ENCODE measurements at regions not wholly inside any gene's neighbourhood (a gene's known extent, or its start where the extent isn't known, plus 50 kb on each side); places are given as distances from the start of the nearest gene placed in this dataset.

- TF ChIP-seq GATA2 (IDR thresholded peaks at IDR 0.05; ENCODE audit: low read depth, low read length), result peak; percentile 36; the same call in 1 of the 2 replicates
- peak; percentile 28; the same call in 1 of the 2 replicates for TF ChIP-seq GATA3 (IDR thresholded peaks at IDR 0.05; ENCODE audit: low read depth, low read length)
Observed at GRCh38 chr9:115369322-115369957, 251.5 kb upstream of the TNC start.

Data from SH-SY5Y (cell line).